M059J (cell line): ENCODE measurements at regions not wholly inside any gene's neighbourhood (a gene's known extent, or its start where the extent isn't known, plus 50 kb on each side); places are given as distances from the start of the nearest gene placed in this dataset.
"Not testable (repeated sequence)": the region's sequence is repeated elsewhere in the genome, so short reads cannot be mapped to it uniquely, and the experiment has no call there.

Source experiments
- DNase-seq: peaks from one replicate; pipeline ENCODE4 v3.0.0-alpha.2; 2012; ENCODE audit warnings: low read depth

DNA sequence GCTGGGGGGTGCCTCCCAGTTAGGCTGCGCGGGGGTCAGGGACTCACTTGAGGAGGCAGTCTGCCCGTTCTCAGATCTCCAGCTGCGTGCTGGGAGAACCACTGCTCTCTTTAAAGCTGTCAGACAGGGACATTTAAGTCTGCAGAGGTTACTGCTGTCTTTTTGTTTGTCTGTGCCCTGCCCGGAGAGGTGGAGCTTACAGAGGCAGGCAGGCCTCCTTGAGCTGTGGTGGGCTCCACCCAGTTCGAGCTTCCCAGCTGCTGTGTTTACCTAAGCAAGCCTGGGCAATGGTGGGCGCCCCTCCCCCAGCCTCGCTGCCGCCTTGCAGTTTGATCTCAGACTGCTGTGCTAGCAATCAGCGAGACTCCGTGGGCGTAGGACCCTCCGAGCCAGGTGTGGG lies 584.2 kb upstream of the SLC39A10 start:
- DNase-seq: not testable (repeated sequence)

DNA sequence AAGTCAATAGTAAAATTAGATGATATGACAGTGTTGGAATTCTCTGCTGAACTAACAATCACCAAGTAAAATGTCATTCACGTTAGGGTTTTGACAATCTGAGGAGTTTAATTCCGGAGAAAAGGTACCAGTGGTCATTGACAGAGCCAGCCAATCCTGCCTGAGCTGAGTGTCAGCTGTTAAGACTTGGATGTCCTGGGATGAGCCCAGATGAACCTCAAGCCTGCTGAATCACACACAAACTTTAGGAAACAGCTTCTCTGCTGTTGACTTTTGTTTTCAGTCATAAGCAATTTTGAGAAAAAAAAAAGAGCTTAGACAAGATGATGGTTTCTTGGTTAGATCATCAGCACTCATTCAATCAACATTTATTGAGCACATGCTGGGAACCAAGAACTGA lies 600.0 kb upstream of the SLC39A10 start:
- DNase-seq: no peak

DNA sequence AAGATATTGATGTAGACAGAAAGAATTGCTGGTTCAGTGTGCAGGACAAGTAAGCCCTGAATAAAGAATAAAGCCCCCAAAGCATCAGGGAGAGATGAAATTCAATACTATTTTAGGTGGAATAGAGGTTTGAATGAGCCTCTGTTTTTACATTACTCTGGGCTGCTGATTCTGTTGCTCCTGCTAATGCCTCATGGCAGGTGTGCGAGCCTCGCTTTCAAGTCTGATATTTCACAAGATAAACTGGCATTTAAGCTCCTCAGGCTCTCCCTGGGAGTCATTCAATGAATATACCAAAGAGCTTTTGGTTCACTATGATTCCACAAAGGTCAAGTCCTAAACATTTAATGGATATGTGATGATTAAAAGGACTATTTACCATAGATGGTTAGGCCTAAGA lies 601.0 kb upstream of the SLC39A10 start:
- no peak for DNase-seq

DNA sequence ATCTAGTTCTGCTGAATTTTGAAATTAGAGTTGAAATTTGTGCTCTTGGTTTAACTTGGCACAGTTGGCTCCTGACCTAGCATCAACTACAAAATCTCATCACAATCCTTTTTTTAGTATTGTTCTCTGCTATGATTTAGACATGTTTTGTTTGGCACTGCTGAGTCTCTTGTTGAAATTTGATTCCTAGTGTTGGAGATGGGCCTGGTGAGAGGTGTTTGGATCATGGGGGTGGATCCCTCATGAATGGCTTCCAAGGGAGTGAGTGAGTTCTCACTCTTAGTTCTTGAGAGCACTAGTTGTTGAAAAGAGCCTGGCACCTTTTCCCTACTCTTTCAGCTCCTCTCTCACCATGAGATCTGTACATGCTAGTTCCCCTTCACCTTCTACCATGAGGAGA lies 605.6 kb upstream of the SLC39A10 start:
- peak; percentile 12 for DNase-seq

DNA sequence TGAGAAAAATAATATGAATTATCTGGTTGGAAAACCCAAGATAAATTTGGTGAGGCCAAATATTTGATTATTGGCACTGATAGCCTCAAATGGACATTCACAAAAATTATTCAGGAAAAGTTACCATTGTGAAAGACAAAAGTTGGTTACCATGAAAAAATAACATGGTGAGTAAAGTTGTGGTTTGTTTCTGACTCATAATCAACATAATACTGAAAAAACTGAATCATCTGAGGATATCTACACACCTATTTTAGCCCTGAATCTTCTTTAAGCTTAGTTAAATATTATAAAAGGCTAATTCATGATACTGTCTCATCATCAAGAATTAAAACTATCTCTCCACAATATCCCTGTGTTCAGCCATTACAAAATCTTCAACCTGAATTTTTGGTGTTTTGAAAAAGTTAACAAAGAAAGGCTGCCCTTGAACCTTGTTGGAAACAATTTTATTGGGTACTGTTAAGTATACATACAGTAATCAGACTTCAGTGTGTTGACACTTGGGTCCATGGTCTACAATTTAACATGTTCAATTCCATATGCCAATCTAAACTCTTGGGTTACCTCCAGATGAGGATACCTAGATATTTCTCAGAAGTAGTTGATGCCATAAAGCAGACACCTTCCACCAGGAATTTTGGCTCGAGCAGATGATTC lies 607.5 kb upstream of the SLC39A10 start:
- DNase-seq: peak; percentile 38

DNA sequence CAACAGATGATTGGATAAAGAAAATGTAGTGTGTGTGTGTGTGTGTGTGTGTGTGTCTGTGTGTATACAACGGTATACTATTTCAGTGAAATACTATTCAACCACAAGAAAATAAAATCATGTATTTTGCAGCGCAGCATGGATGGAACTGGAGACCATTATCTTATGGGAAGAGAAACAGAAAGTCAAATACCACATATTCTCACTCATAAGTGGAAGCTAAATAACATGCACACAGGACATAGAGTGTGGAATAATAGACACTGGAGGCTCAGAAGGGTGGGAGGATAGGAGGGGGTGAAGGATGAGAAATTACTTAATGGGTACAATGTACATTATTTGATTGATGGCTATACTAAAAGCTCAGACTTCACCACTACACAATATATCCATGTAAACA lies 609.1 kb upstream of the SLC39A10 start:
- DNase-seq: no peak

DNA sequence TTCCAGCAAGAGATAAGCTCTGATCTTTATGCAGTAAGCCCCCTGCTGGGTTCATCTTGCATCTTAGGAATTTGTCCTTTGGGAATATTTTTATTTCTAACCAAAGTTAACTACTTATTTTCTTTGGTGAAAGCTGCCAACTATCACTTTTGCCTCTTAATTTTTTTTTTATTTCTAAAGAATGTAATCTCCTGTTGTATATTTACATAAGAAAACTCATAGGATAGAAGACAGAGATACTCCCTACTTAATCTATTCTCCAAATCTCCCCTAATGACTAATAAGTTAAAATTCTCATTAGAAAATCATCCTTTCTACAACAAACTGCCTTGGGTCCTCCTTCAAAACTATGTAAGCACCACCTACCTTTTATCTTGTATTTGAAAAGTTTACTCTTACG lies 612.2 kb upstream of the SLC39A10 start:
- no peak for DNase-seq

DNA sequence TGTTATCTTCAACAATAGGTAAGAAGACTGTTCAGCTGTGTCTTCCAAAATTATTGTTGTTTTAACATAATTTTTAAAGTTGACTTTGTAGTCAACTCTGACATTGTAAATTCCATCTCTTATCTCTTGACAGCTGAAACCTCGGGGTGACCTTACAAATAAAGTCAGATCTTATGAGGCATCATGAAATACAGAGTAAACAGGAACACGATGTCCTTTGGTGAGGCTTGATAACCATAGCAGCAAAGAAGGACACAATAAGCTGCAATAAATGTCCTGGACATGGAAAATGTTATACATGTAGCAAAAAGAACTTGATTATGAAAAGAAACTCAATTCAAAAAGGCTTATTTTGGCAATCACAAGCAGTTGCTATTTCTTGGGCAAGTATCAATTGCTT lies 618.9 kb upstream of the SLC39A10 start:
- DNase-seq: no peak

DNA sequence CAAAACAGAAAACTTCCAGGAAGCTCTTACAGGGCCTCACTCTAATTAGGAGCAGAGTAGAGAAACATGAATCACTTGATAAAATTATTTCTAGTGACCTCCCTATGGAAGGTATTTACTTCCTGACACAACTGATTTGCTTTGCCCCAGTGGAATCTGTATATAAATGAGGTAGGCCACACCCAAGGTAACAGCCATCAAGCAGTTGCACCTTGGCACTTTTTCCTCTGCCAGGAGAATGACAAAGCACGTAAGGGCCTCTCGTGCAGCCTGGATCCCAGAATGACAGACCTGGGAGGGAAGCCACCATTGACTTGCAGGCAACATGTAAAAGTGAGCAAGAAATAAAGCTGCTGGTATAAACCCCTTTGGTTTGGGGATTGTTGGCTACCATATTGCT lies 620.0 kb upstream of the SLC39A10 start:
- no peak for DNase-seq

DNA sequence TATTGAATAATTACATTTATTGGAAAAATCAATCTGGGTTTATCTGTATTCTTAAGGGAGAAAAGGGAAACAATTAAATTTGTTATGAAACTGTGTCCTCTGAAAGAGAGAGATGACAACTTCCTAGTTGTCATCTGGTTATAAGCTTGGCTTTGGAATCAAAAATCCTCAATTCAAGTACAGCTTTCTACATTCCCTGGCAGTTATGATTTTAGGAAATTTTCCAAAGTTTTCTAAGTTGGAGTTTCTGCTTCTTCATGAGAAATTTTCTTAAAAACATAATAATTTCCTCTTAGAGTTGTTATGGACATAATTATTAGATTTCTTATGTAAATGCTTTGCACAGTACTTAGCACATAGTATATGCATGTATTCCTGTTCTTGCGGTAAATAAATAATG lies 625.6 kb upstream of the SLC39A10 start:
- no peak for DNase-seq

DNA sequence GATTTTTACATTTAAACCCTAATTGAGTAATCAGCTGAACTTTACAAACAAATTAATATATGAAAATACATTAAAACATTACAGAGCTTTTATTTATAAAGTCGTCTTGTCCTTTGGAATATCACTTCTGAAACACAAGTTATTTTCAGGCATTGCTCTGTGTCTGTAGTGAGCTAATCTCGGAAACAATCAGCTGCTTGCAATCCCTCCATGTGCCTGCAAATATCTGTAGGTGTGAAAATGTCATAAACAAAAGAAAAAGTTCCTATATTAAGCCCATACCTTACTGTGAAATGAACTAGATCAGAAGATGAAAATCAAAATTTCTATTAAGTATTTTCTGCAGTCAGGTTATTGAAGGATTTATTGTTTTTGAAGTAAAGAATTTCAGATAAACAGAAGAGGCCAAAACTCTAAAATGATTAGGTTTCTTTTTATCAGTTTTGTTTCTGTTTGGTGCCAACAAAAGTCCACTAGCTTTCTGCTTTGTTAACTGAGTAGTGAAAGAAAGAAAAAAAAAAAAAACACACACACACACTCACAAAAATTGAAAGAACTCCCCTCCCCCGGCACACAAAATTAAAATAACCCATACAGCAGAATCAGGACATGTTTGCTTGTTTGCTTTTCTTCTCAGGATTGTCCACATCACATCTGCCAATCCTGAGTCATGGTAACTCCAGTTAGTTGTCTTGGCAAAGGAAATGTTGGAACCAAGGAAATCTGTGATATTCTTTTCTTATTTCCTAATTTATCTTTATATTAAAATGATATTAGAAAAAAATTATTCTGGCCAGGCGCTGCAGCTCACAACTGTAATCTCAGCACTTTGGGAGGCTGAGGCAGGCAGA lies 627.0 kb upstream of the SLC39A10 start:
- no peak for DNase-seq

DNA sequence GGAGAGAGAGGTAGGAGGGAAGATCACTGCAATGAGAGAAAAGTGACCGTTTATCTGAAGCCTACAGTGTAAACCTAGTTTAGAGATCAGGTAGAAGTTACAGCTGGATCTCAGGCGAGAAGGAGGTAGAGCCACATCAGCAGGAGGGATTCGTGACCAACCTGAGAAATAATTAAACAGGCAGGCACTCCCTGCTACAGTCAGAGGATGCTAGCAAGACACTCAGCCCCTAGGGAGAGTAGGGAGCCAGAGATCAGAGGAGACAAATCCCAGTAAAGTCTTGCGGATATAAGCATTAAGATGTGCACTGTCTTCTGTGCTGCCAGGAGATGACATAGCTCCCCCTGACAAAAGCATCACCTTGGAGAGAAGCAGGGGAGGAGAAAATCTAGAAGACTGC lies 629.1 kb upstream of the SLC39A10 start:
- no peak for DNase-seq

DNA sequence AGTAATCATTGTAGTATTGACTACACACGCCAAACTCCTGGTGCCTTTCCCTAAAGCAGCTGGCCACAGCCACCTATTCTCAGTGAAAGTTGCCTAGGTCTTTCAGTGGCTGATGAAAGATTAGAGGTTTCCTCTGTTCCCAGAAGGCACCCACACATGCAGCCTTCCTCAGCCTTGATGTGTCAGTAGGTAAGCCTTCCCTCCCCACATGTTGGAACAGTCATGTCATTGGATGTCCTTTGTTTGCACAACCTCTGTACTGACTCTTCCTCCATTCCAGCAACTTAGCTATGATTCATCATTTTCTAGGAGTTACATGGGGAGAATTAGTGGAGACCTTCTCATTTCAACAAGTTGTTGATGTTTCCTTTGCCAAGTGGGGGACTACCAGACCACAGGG lies 630.8 kb upstream of the SLC39A10 start:
- peak; percentile 18 for DNase-seq

DNA sequence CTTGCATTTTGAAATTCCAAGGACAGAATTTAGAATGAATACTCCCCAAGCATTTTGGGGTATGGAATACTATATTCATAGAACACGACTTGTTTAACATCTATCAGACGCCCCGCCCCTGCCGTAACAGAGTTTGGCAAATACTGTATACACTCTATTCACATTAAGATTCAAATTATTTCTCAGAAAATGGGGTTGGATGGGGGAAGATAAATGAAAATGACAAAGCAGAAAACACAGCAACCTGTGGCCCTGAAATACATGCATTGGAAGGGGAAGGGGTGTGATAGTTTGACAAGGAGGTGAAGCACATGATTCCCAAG lies 634.6 kb upstream of the SLC39A10 start:
- no peak for DNase-seq

DNA sequence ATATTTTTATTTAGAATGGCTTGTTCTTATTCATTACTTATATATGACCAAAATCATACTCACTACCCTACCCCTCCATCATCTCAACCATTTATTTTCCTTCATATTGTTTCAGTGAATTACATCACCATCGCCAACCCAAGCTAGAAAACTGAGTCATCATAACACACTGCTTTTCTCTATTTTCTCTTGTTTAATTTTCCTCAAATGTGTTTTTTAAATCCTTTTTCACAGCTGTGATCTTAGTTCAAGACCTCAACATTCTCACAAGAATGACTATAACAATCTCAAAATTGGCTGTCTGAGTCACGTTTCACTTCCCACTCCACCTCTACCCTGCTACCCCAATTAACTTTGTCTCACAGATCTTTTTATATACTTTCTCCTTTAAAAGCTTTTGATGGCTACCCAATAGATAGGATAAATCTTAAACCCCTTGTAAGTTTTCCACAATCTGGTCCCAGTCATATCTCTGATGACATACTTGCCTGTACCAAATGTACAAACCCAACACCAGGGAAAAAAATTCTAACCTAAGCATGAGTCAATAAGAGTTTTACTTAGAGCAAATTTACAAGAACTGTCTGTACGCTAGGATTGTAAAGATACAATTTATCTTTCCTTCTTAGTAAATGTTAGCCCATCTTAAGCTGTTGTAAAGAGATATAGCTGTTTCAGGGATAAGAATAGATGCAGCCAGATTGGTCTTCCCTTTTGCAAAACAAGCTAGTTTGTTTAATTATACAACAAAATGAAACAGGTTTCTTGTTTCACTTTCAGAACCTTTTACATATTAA lies 635.1 kb upstream of the SLC39A10 start:
- DNase-seq: peak; percentile 1

DNA sequence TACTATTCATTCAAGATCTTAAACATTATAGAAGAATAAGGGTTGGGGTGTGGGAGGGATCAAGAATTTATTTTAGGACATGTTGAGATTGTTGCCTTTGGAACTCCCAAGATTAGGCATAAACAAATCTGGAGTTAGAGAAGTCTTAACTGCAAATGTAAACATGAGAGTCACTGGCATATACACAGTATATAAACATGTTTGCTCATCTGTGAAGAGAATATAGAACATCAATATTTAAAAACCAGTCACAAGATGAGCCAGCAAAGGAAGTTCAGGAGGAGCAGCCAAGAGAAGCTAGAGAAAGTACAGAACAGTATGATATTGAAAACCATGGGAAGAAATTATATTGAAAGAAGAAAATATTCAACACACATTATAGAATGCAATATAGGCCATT lies 638.6 kb upstream of the SLC39A10 start:
- no peak for DNase-seq

DNA sequence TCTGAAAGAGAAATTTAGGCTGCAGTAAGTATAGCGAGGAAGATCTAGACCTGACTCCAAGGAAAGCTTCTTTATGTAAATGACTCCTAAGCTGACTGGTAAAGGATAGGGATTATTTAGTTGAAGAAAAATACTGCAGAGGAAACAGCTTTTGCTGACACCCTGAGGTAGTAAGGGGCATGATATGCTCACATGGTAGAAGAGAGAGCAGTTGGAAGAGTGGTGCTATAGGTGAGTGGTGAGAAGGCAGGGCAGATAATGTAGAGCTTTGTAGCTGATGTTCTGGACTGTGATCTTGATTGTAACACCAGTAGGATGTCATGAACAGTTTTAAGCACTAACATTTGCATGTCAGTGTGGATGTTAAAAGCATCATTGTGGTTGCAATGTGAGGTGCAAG lies 639.1 kb upstream of the SLC39A10 start:
- no peak for DNase-seq

DNA sequence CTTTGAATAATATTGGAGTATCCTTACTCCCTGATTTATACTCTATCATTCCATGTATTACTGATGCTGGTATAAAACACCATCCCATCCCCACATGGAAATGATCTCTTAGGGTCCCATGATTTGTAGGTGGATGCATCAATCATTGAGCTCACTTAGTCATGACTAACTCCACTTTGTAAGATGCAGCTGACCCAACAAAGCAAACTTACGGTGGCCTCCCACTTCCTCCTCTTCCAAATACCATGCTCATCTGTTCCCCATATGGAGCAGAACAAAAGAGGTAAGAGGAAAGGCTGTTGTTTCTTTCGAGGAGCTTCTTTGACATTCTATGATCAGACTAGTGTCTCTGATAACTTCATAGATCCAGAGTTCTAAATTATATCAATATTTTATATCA lies 640.2 kb upstream of the SLC39A10 start:
- DNase-seq: no peak

DNA sequence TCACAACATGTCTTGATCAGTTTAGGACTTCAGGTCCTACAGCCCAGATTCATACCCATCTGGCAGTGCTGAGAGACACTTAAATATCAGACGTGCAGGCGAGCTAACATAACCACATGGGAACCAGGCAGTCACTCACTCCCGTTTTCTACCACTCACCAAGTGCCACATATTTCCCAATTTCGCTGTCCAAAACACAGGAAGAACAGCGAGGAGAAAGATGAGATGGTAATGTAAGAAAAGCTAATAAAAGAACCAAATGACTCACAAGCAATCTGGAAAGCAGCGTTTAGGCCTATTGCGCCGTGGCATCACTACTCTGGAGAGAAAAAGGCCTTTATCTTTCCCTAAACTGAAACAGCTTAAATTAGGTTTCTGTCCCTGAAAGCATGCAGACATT lies 647.8 kb upstream of the SLC39A10 start:
- peak; percentile 37 for DNase-seq

DNA sequence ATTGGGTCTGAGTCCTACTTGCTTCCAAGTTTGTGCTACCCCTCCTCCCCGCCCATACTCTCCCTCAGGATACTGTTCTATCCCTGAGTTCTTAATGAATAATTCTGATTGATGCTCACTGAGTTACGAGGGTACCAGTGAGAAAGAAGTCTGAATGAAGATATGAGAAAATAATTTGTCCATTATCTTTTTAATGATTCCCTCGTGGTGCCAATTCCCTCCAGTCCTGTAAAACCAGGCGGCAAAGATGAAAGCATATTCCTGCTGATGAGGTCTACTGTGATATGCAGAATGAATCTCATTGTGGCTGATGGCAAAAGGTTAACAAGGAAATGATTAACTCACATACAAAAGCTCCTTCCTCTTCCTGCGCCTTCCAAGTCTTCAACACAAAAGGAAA lies 650.2 kb upstream of the SLC39A10 start:
- DNase-seq: no peak

DNA sequence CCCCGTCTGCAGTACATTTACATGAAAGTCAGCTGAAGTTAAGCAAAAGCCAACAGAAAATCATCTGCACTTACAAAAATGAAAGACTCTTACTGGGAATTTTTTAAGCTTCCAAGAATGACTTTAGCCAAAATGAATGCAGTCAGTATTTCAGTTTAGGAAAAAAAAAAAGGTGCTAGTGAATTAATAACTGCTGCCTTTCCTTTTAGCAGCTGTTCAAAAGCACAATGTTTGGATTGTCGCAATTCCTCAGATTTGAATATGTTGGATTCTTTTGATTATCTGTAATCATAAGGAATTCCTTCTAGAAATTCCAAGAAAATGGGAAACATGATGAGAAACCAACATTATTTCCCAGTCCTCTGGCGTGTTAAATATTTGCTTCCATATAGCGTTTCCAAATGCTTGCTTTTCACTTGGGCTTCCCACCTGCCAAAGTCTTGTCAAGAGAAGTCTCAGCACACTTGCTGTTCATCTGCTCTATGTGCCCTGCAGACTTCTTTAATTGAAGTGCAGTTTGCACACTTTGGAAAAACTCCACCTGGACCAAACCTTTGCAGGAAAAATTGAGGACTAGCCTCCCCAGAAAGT lies 653.0 kb upstream of the SLC39A10 start:
- DNase-seq: no peak

DNA sequence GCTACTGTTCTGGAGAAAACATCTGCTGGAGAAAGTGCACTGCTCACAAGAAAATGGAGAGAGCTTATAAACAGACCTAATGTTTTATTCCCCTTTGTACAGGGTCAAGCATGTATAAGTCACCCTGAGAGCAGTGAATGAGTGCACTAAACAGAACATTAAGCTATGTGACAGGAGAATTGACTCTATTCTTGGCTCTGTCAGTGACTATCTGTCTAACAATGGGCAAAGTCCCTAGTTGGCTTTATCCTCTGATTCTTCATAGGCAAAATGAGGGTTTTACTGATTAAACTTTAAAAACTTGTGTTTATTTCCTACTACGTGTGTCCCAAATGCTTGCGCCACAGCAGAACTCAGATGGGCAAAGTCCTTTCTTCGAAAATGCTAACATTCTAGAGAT lies 655.1 kb upstream of the SLC39A10 start:
- DNase-seq: no peak

DNA sequence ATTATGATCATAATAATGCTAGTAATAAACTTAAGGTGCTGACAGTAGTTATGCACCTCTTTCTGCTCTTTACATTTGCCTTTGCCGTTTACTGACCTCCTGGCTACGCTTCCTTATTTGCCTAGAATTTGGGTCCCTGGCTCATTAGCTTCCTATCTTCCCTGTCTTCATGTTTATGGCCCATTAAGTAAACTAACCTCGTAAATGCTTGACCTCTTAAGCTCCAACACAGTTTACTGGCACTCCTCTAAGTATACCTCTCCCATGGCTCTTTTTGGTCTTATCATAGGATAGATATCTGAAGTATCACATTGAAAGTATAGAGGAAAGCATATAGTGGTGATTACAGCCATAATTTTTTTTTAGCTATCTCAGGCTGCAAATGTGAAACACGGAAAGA lies 657.3 kb upstream of the SLC39A10 start:
- DNase-seq: no peak
